ENCODE measurements at regions not wholly inside any gene's neighbourhood (a gene's known extent, or its start where the extent isn't known, plus 50 kb on each side); places are given as distances from the start of the nearest gene placed in this dataset.

DNA sequence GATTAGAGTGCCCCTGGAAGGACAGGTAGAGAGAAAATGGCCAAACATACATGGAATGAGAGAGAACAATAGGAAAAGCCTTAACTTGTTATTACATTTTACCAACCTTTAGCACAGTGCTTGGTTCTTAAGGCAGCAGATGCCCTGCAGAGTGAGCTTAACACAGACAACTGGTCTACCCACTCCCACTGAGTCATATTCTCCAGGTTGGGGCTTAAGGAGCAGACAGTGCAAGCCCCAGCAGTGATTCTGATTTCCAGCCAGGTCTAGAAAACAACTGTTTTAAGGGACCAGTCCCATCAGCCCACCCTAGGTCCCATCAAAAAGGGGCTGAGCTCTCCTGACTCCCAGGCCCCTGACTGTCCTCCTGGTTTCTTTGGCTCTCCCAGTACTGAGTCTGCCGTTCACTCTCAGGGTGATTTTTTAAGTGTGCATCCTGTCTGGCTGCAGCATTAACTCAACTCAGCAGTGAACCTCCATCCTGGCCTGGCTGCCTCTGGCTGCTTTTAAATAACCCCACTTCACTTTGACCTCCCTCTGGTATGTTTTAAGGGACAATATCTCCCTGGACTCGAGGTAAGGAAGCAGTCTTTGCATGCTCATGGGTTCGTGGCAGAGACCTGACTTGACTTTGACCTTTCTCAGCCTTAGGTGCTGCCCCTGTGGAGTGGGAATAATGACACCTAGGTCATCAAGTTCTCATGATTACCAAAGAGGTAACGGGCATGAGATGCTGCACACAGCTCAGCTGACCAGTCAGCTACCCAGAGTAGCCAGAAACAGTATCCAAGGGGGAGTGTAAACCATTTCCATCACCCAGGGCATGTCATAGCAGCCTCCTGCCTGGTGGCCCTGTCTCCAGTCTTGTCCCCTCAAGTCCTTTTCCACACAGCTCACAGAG is 210.7 kb upstream of the PWP1 start:
- no peaks in the 10 kb centered on the region for H3K27me3 Mint-ChIP-seq
- no peaks in the 10 kb centered on the region for H3K9me3 Mint-ChIP-seq
- peak overlapping the region; percentile 28 for H3K27ac Mint-ChIP-seq
- H3K36me3 Mint-ChIP-seq (ENCODE audit: low read depth) = no peaks in the 10 kb centered on the region
- peak; percentile 73 for ATAC-seq (replicated peaks)
- H3K4me3 Mint-ChIP-seq = peak overlapping the region; percentile 6
- peaks cover 17% of the 10 kb centered on the region for H3K4me1 Mint-ChIP-seq

DNA sequence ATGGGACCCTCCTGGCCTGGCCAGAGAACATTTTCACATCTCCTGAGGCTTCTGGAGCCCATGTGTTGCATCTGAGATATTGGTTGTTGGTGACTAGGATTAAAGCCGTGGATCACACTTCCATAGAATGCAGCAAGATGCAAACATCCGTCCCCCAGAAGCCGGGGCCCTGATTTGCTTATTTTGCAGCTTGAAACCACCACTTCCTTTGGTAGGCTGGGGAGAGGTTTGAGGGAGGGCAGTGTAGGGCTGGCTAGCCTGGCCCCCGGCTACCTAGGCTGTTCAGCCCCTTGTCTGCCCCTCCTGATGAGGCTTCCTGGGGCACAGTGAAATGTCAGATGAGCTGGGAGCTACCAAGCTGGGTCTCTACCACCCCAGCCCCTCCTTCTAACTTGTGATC is 209.7 kb upstream of the PWP1 start:
- no peaks in the 10 kb centered on the region for H3K27me3 Mint-ChIP-seq
- H3K4me3 Mint-ChIP-seq = no peak overlapping the region
- peaks cover 22% of the 10 kb centered on the region for H3K4me1 Mint-ChIP-seq
- no peak for ATAC-seq (replicated peaks)
- no peaks in the 10 kb centered on the region for H3K9me3 Mint-ChIP-seq
- H3K27ac Mint-ChIP-seq = no peak overlapping the region
- H3K36me3 Mint-ChIP-seq (ENCODE audit: low read depth) = no peaks in the 10 kb centered on the region

- Mint-ChIP-seq H3K27ac (no peak overlapping the region), H3K9me3 (no peaks in the 10 kb centered on the region), H3K27me3 (no peaks in the 10 kb centered on the region), H3K4me3 (no peak overlapping the region), H3K4me1 (peaks cover 22% of the 10 kb centered on the region), H3K36me3 (ENCODE audit: low read depth) (no peaks in the 10 kb centered on the region)
- no peak for ATAC-seq (replicated peaks)
These were observed 208.6 kb upstream of the PWP1 start for GRCh38 chr12:107477018-107477417.

GRCh38 chr12:107477947-107478610 is 207.5 kb upstream of the PWP1 start:
- Mint-ChIP-seq H3K36me3 (ENCODE audit: low read depth) (no peaks in the 10 kb centered on the region), H3K27ac (no peak overlapping the region), H3K9me3 (no peaks in the 10 kb centered on the region), H3K27me3 (no peaks in the 10 kb centered on the region), H3K4me3 (no peak overlapping the region), H3K4me1 (peaks cover 18% of the 10 kb centered on the region)
- no peak for ATAC-seq (replicated peaks)

DNA sequence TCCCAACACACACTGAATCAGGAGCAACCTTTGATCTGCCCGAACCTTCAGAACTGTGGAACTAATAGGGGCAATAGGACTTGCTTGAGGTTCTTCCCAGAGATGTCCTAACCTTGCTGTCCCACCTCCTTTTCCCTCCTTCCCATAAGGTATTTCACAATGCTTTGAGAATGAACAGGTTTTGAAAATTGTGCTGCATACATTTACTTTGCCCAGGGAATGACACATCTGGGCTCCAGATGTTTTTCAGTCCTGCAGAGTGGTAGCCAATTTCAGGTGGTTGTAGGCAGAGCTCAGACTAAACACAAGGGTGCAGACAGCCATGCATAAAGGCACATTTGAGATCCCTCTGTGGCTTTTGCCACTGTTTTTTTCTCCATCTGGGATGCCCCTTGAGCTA is 206.7 kb upstream of the PWP1 start:
- H3K27ac Mint-ChIP-seq = no peak overlapping the region
- H3K4me1 Mint-ChIP-seq = peaks cover 18% of the 10 kb centered on the region
- H3K9me3 Mint-ChIP-seq = no peaks in the 10 kb centered on the region
- no peak overlapping the region for H3K4me3 Mint-ChIP-seq
- ATAC-seq (replicated peaks) = no peak
- no peaks in the 10 kb centered on the region for H3K36me3 Mint-ChIP-seq (ENCODE audit: low read depth)
- H3K27me3 Mint-ChIP-seq = no peaks in the 10 kb centered on the region

DNA sequence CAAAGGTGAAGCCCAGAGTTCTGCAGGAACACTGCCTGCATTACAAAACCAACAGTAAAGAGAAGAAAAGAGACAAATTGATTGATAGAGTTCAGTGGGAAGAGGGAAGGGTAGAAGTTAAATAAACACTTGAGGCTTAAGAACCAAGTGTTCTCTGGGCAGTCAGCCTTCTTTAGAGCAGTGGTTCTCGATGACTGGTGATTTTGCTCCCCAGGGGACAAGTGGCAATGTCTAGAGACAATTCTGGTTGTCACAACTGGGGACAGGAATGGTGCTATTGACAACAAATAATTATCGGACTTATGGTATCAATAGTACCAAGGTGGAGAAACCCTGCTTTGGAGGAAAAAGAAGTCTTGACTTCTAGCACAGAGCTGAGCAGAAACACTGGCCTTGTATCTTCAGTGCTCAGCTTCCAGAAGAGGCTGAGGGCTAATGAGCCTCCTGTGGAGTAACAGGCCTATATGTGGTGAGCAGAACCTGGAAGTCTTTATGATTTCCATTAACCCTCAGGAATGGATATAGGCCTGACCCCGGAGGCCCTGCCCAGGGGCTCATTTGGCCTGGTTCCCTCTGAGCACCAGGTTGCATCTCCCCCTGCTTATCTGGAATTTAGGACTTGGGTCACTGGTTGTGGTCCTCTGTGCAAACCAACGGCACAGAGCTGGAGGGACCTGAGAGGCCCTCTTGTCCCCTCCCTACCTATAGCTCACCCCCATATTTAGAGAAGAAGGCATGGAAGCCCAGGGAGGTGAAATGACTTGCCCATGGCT is 204.6 kb upstream of the PWP1 start:
- Mint-ChIP-seq H3K9me3 (no peaks in the 10 kb centered on the region), H3K4me1 (peaks cover 17% of the 10 kb centered on the region), H3K27me3 (no peaks in the 10 kb centered on the region), H3K4me3 (no peak overlapping the region), H3K27ac (no peak overlapping the region), H3K36me3 (ENCODE audit: low read depth) (no peaks in the 10 kb centered on the region)
- ATAC-seq (replicated peaks) = no peak

DNA sequence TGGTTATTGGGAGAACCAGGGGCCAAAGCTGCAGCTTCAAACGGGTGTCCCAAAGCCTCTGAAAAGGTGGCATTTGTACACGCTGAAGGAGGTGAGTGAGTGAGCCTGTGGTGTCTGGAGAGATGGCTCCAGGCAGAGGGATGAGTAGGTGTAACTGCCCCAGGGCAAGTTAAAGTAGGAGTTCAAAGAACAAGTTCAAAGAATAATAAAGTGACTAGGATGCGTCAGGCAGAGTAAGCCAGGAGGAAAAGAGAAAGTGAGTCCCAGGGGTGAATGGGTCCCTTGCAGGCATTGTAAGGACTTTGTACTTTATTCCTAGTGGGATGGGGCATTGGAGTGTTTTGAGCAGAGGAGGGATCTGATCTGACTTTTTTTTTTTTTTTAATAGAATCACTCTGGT is 201.4 kb upstream of the PWP1 start:
- ATAC-seq (replicated peaks) = no peak
- Mint-ChIP-seq H3K36me3 (ENCODE audit: low read depth) (no peaks in the 10 kb centered on the region), H3K4me3 (no peak overlapping the region), H3K27me3 (no peaks in the 10 kb centered on the region), H3K9me3 (no peaks in the 10 kb centered on the region), H3K4me1 (peaks cover 22% of the 10 kb centered on the region), H3K27ac (no peak overlapping the region)

DNA sequence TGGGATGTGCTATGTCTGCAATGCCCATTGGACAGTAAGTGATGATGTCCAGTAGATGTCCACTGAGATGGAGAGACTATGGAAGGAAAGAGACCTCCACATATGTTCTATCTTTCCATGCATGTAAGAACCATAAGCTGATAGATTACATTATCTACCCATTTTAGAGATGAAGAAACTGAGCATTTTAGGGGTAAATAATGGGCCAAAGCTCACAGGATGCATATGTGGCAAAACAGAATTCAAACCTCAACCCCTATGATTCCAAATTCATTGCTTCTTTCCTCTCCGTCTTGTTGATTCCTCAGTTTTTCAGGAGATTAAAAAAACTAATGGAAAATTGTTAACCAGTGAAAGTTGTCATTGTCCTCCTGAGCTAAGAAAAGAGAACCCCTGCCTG is 200.7 kb upstream of the PWP1 start:
- Mint-ChIP-seq H3K27me3 (no peaks in the 10 kb centered on the region), H3K4me1 (peaks cover 22% of the 10 kb centered on the region), H3K9me3 (no peaks in the 10 kb centered on the region), H3K36me3 (ENCODE audit: low read depth) (no peaks in the 10 kb centered on the region), H3K4me3 (no peak overlapping the region), H3K27ac (no peak overlapping the region)
- ATAC-seq (replicated peaks) = no peak

DNA sequence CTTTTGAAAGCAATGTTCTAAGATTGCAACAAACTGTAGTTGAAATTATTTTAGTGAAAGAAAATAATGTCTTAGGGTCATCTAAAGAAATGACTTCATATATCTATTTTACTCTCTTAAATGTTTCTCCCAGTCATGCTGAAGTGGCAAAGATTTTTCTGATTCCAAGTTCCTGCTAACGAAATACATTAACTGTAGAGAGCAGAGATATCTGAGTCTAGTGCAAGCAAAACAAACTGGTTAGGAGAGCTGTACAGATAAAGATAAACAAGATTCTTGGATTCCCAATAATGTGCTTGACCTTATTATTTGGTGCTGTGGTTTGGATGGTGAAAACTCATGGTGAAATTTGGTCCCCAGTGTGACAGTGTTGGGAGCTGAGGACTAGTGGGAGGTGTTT is 199.9 kb upstream of the PWP1 start:
- H3K27me3 Mint-ChIP-seq = no peaks in the 10 kb centered on the region
- no peak overlapping the region for H3K27ac Mint-ChIP-seq
- H3K4me3 Mint-ChIP-seq = no peak overlapping the region
- no peak for ATAC-seq (replicated peaks)
- H3K9me3 Mint-ChIP-seq = no peaks in the 10 kb centered on the region
- H3K4me1 Mint-ChIP-seq = peaks cover 19% of the 10 kb centered on the region
- no peaks in the 10 kb centered on the region for H3K36me3 Mint-ChIP-seq (ENCODE audit: low read depth)

GRCh38 chr12:107486140-107486892 is 199.3 kb upstream of the PWP1 start:
- no peak overlapping the region for H3K4me3 Mint-ChIP-seq
- H3K9me3 Mint-ChIP-seq = no peaks in the 10 kb centered on the region
- H3K36me3 Mint-ChIP-seq (ENCODE audit: low read depth) = no peaks in the 10 kb centered on the region

GRCh38 chr12:107487011-107487680 is 198.5 kb upstream of the PWP1 start:
- Mint-ChIP-seq H3K27ac (no peak overlapping the region), H3K4me3 (no peak overlapping the region), H3K36me3 (ENCODE audit: low read depth) (no peaks in the 10 kb centered on the region), H3K9me3 (no peaks in the 10 kb centered on the region), H3K4me1 (peaks cover 23% of the 10 kb centered on the region), H3K27me3 (no peaks in the 10 kb centered on the region)
- no peak for ATAC-seq (replicated peaks)

More at GRCh38 chr12:107486140-107486892, 199.3 kb upstream of the PWP1 start:
- no peak for ATAC-seq (replicated peaks)
- Mint-ChIP-seq H3K27ac (no peak overlapping the region), H3K27me3 (no peaks in the 10 kb centered on the region), H3K4me1 (peaks cover 17% of the 10 kb centered on the region)

DNA sequence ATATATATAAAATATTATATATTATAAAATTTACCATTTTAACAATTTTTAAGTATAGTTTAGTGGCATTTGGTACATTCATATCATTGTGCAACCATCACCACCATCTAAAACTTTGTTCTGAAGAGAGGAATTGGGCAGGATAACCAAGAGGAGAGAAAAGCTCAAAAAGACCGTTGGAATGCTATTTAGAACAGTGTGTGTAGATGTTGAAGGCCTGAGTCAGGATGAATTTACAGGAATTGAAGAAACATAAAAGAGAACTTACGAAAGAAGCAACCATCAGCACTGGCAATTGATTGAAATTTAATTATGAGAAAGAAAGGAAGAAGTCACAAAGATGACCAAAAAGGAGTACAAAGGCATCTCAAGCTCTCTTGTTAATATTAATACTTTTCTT is 196.9 kb upstream of the PWP1 start:
- H3K9me3 Mint-ChIP-seq = no peaks in the 10 kb centered on the region
- no peak for ATAC-seq (replicated peaks)
- no peak overlapping the region for H3K4me3 Mint-ChIP-seq
- no peak overlapping the region for H3K27ac Mint-ChIP-seq
- no peaks in the 10 kb centered on the region for H3K27me3 Mint-ChIP-seq
- peaks cover 35% of the 10 kb centered on the region for H3K4me1 Mint-ChIP-seq
- no peaks in the 10 kb centered on the region for H3K36me3 Mint-ChIP-seq (ENCODE audit: low read depth)

DNA sequence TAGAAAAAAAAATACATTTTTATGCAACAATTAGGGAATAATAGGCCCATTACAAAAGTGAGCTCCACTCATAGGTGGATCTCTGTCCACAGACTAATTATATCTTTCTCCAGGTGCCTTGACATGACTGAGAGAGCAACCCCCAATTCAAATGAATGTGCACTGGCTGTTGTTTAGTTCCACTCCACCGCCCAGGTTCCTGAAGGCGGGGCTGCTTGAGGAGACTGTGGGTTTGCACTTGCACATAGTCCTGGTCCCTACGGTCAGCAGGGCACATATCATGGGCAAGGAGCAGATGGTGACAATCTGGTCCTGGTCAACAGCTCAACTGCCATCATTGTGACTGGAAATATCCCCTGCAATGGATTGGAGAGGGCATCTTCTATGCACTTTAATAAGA is 195.6 kb upstream of the PWP1 start:
- Mint-ChIP-seq H3K4me1 (peaks cover 31% of the 10 kb centered on the region), H3K4me3 (no peak overlapping the region), H3K27me3 (no peaks in the 10 kb centered on the region), H3K9me3 (no peaks in the 10 kb centered on the region), H3K36me3 (ENCODE audit: low read depth) (no peaks in the 10 kb centered on the region), H3K27ac (no peak overlapping the region)
- no peak for ATAC-seq (replicated peaks)

DNA sequence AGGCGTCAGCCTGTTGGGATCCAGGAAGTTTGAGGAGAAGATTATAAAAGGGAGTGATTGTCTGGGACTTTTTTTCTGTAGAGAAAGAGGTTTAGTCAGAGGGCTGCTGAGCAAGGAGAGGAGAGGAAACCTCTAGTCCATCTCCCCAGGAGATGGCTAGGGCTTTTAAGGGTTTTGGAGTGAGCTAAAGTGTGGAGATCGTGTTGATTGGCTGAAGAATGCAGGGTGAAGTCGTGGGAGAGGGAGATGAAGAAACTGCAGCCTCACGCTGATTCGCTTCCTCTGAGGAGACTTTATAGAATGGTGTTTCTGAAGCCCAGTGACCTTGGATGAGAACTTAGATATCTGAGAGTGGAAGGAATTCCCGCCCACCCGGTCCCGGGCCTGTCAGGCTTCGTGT is 193.7 kb upstream of the PWP1 start:
- ATAC-seq (replicated peaks) = no peak
- H3K27ac Mint-ChIP-seq = peak overlapping the region; percentile 58
- H3K27me3 Mint-ChIP-seq = no peaks in the 10 kb centered on the region
- H3K4me3 Mint-ChIP-seq = no peak overlapping the region
- H3K36me3 Mint-ChIP-seq (ENCODE audit: low read depth) = no peaks in the 10 kb centered on the region
- H3K9me3 Mint-ChIP-seq = no peaks in the 10 kb centered on the region
- peaks cover 29% of the 10 kb centered on the region for H3K4me1 Mint-ChIP-seq

All from activated T-helper 17 cell treated with anti-CD3 and anti-CD28 coated beads, Interleukin-2, amount 50 U/mL, for 72 hours (primary cell).